Esophagus muscularis mucosa (tissue), 4 donors: ENCODE measurements at regions not wholly inside any gene's neighbourhood (a gene's known extent, or its start where the extent isn't known, plus 50 kb on each side); places are given as distances from the start of the nearest gene placed in this dataset.

ENCODE experiments used
- DNase-seq: peaks from one replicate; pipeline ENCODE4 v3.0.0-alpha.2; 2017; ENCODE audit errors: extremely low spot score
- H3K27ac ChIP-seq, 4 donors: fragments of 200-600 bp; sonication (generic); replicated peaks in 1 of 4; 1 replicate in 3 of 4; 2 replicates in 1 of 4; pipeline ENCODE4 v1.5.1; 2016 to 2019; ENCODE audit warnings: mild to moderate bottlenecking in 1 of 4
- H3K27me3 ChIP-seq, 4 donors: fragments of 200-600 bp; sonication (generic); one replicate each; pipeline versions ENCODE4 v1.5.1 to v1.6.0; 2016 to 2019
- H3K36me3 ChIP-seq, 4 donors: fragments of 200-600 bp; sonication (generic); one replicate each; pipeline ENCODE4 v1.5.1; 2016 to 2019
- H3K4me1 ChIP-seq, 4 donors: fragments of 200-600 bp; sonication (generic); one replicate each; pipeline ENCODE4 v1.5.1; 2016 to 2019
- H3K4me3 ChIP-seq, 4 donors: fragments of 200-600 bp; sonication (generic); 1 replicate in 2 of 4; 2 replicates in 2 of 4; pipeline ENCODE4 v1.5.1; 2016 to 2019; ENCODE audit warnings: mild to moderate bottlenecking in 4 of 4, moderate library complexity in 1 of 4
- H3K9me3 ChIP-seq, 4 donors: fragments of 200-600 bp; sonication (generic); 1 replicate in 3 of 4; 2 replicates in 1 of 4; pipeline ENCODE4 v1.5.1; 2016 to 2019
- CTCF ChIP-seq, 3 experiments: fragments of 200-600 bp in 2 of 3; fragments of 450-650 bp in 1 of 3; sonication (generic) in 2 of 3; IDR thresholded peaks; one replicate each; pipeline ENCODE4 v1.5.1; 2017 to 2019; ENCODE audit warnings: antibody characterized with exemption in 3 of 3, mild to moderate bottlenecking in 2 of 3, moderate library complexity in 1 of 3
- EP300 ChIP-seq: sonication (generic); formaldehyde crosslinking; IDR thresholded peaks from one replicate; pipeline ENCODE4 v1.6.1; 2017; ENCODE audit warnings: antibody characterized with exemption
- POLR2A ChIP-seq: fragments of 450-650 bp; IDR thresholded peaks from one replicate; pipeline ENCODE4 v1.6.1; 2017; ENCODE audit warnings: antibody characterized with exemption, moderate library complexity, mild to moderate bottlenecking, low read depth
- POLR2AphosphoS5 ChIP-seq, 2 donors: sonication (generic); formaldehyde crosslinking; IDR thresholded peaks; one replicate each; pipeline ENCODE4 v1.6.1; 2017; ENCODE audit warnings: antibody characterized with exemption in 2 of 2
- WGBS: methylation state at CpG from one replicate; pipeline ENCODE4 v1.1.5; 2018; 5-methylcytosine and 5-hydroxymethylcytosine counted together
- intact Hi-C: fragments of 100-400 bp; cut with DNase I; formaldehyde crosslinking; loops from one replicate; pipeline ENCODE4 v1.15.1; 2023

DNA sequence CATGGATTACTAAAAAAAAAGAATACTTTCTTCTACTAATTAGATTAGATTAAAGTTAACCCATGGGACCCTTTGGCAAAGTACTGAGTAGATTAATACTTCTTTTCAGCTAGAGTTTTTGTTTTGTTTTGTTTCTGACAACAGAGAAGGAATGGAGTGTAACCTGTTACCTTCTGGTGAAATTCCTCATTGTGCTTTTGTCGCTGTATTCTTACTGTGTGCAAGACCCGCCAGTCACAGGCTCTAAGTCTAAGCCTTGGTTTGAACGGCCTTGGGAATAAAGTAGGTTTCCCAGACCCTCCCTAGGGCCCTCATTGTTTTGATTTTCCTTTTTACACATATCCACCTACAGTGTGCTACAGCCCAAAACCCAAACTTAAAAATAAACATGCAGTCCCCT is 171.1 kb upstream of the IL12A start:
- TF ChIP-seq EP300 (no peak), POLR2A (no peak)
- intact Hi-C loops: no loop called here
- no peaks in the 10 kb centered on the region for H3K9me3 ChIP-seq
- no peak overlapping the region for H3K27ac ChIP-seq
- no peak for DNase-seq
- no peaks in the 10 kb centered on the region for H3K36me3 ChIP-seq
- peaks cover 20 to 71% (median 45%) of the 10 kb centered on the region in 4 donors for H3K4me1 ChIP-seq
- no peak overlapping the region for H3K4me3 ChIP-seq
- WGBS: 74% methylated on average over 3 of the region's 3 CpGs
- no peaks in the 10 kb centered on the region for H3K27me3 ChIP-seq

DNA sequence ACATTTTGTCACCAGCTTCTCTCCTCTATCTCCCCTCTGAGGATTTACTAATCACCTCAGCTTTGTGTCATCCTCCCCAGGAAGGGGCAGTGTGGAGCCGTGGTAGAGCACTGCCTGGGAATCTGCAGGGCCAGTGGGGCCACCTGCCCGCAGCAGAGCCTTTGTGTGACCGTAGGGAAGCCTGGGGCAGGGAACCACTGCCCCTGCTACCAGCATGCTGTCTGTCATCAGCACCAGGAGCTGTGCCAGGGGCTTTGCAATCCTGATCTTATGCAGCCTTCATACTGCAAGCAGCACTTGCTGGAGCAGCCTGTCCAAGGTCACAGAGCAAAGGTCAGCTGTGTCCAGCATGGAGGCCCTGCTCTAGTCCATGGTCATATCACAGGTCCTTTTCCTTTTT is 170.2 kb upstream of the IL12A start:
- H3K27ac ChIP-seq: no peak overlapping the region
- H3K4me3 ChIP-seq: no peak overlapping the region
- DNase-seq: no peak
- H3K9me3 ChIP-seq: no peaks in the 10 kb centered on the region
- no peaks in the 10 kb centered on the region for H3K36me3 ChIP-seq
- peaks cover 21 to 80% (median 49%) of the 10 kb centered on the region in 4 donors for H3K4me1 ChIP-seq
- intact Hi-C loops: no loop called here
- H3K27me3 ChIP-seq: no peaks in the 10 kb centered on the region
- WGBS: 86% methylated on average over 3 of the region's 3 CpGs
- TF ChIP-seq CTCF (IDR thresholded peaks at IDR 0.05): no peak

DNA sequence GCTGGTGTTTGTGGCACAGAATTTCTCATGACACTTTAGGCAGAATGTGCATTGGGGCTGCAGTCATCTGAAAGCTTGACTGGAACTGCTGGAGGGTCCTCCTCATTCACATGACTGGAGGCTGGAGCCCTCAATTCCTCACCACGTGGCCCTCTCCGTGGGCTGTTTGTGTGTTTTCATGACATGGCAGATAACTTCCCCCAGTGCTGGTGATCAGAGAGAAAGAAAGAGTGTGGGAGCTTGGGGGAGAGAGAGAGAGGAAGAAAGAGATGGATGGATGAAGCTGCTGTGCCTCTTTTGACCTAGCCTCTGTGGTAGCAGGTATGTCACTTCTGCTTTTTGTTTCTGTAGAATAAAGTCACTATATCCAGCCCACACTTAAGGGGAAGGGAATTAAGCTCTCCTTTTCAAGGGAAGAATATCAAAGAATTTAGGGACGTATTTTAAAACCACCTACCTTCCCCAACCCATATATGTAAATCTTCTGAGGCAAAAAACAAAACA is 169.6 kb upstream of the IL12A start:
- TF ChIP-seq POLR2AphosphoS5 (IDR thresholded peaks at IDR 0.05) (no peak), EP300 (no peak), POLR2A (no peak), CTCF (IDR thresholded peaks at IDR 0.05) (no peak)
- peak overlapping the region in 1 of 4 donors; percentile 15 for H3K27ac ChIP-seq

DNA sequence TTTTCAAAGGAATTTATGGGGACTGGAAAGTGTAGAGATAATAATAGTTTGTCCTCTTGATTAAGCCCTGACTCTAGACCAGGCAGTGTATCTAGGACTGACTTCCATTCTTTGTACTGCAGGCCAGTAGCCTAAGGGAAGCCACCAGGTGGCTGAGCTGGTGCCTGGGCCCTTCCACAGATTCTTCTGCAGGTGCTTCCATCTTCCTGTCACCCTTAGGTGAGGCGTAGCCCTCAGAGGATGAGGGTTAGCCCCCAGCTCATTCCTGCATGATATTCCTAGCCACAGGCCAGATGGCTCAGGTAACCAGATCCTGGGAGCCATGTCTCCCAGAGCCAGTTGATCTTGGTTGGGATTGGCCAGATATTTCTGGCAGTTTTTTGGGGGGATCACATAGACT is 169.0 kb upstream of the IL12A start:
- Histone ChIP-seq H3K4me1 (peaks cover 27 to 81% (median 52%) of the 10 kb centered on the region in 4 donors), H3K9me3 (no peaks in the 10 kb centered on the region), H3K27me3 (no peaks in the 10 kb centered on the region), H3K4me3 (no peak overlapping the region), H3K27ac (no peak overlapping the region), H3K36me3 (no peaks in the 10 kb centered on the region)
- no peak for TF ChIP-seq CTCF (IDR thresholded peaks at IDR 0.05)
- TF ChIP-seq POLR2AphosphoS5 (IDR thresholded peaks at IDR 0.05): no peak
- TF ChIP-seq POLR2A: no peak
- no peak for TF ChIP-seq EP300
- WGBS: no CpG with 5 or more reads among the region's 1 CpG
- no peak for DNase-seq
- intact Hi-C loops: no loop called here

More for the DNA sequence above, 169.6 kb upstream of the IL12A start:
- WGBS: 49% methylated on average over 3 of the region's 3 CpGs
- Histone ChIP-seq H3K27me3 (no peaks in the 10 kb centered on the region), H3K36me3 (no peaks in the 10 kb centered on the region), H3K4me1 (peaks cover 27 to 81% (median 48%) of the 10 kb centered on the region in 4 donors), H3K9me3 (no peaks in the 10 kb centered on the region), H3K4me3 (no peak overlapping the region)
- no peak for DNase-seq
- intact Hi-C loops: no loop called here

GRCh38 chr3:159821110-159821509 is 167.5 kb upstream of the IL12A start:
- 83% methylated on average over 6 of the region's 6 CpGs for WGBS
- no peaks in the 10 kb centered on the region for H3K27me3 ChIP-seq

More at GRCh38 chr3:159821110-159821509, 167.5 kb upstream of the IL12A start:
- Histone ChIP-seq H3K4me1 (peaks cover 41 to 90% (median 64%) of the 10 kb centered on the region in 4 donors), H3K4me3 (no peak overlapping the region), H3K36me3 (no peaks in the 10 kb centered on the region), H3K9me3 (no peaks in the 10 kb centered on the region), H3K27ac (no peak overlapping the region)
- TF ChIP-seq EP300 (no peak), POLR2AphosphoS5 (IDR thresholded peaks at IDR 0.05) (no peak), CTCF (IDR thresholded peaks at IDR 0.05) (no peak), POLR2A (no peak)
- intact Hi-C loops: no loop called here
- no peak for DNase-seq
